ENCODE measurements at regions not wholly inside any gene's neighbourhood (a gene's known extent, or its start where the extent isn't known, plus 50 kb on each side); places are given as distances from the start of the nearest gene placed in this dataset.

DNA sequence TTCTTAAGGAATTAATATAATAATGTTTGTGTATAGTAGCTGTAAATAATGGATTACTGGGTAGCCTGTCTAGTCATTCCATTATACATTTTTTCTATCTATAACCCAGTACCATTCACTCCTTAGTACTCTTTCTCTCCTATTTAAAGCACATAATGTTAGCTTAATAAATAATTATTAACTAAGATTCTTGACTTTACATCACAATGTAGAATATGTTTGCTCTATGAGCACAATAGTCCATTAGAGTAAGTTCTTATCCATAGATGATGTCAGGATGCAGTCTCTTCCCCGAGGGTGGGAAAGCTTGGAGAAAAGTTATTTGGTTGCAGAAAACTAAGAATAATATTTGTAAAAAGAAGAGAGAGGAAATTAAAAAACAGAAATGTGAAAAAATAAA, 226.4 kb upstream of the EYS start (continued):
- TF ChIP-seq POU5F1 (IDR thresholded peaks at IDR 0.05; ENCODE audit: low read depth, low read length) = no peak
- no peak for TF ChIP-seq KDM1A (IDR thresholded peaks at IDR 0.05; ENCODE audit: borderline replicate concordance, low read length)
- TF ChIP-seq CHD2 (IDR thresholded peaks at IDR 0.05; ENCODE audit: low read length) = no peak

Data from H1 (cell line).